GM12878 (cell line): ENCODE measurements at regions not wholly inside any gene's neighbourhood (a gene's known extent, or its start where the extent isn't known, plus 50 kb on each side); places are given as distances from the start of the nearest gene placed in this dataset.
"Not testable (repeated sequence)": the region's sequence is repeated elsewhere in the genome, so short reads cannot be mapped to it uniquely, and the experiment has no call there.

Experiments used
- ATAC-seq: fragments of 200-7000 bp; cut with Tn5 transposase; 3 replicates; pipeline ENCODE4 v1.9.1; 2020; ENCODE audit warnings: mild to moderate bottlenecking, moderate library complexity
- BruUV-seq: library from RNA; stranded (reverse); fragments of 400-500 nt; replicated peaks from 2 replicates; lab custom pipeline; 2021; lab: Mats Ljungman, UMichigan
- CTCF ChIA-PET: fragments of 300-600 bp; sonication (Branson Sonifier 250); formaldehyde crosslinking; extraction: SDS; loops from one replicate; lab custom pipeline; 2021; ENCODE audit warnings: inconsistent platforms; lab: Yijun Ruan, JAX
- POLR2A ChIA-PET: fragments of 350-600 bp; formaldehyde crosslinking; extraction: SDS; loops from one replicate; lab custom pipeline; 2021; ENCODE audit warnings: inconsistent platforms; lab: Charles Lee
- RAD21 ChIA-PET: fragments of 300-600 bp; sonication (Branson Sonifier 250); formaldehyde crosslinking; loops from one replicate; lab custom pipeline; 2023; ENCODE audit warnings: antibody characterized with exemption; ENCODE audit not compliant: unreplicated experiment; lab: Charles Lee
- SMC1A ChIA-PET: fragments of 300-600 bp; sonication (Branson Sonifier 250); formaldehyde crosslinking; loops from one replicate; lab custom pipeline; 2023; ENCODE audit not compliant: unreplicated experiment, uncharacterized antibody; lab: Charles Lee
- DNase-seq: peaks from one replicate; pipeline ENCODE4 v3.0.0-alpha.2; 2011; ENCODE audit warnings: low read depth, low spot score
- FAIRE-seq: peaks from 3 replicates; lab custom pipeline; 2011; peaks lifted over from hg19 to GRCh38; lab: Jason Lieb, UNC
- H2AFZ ChIP-seq: 2 replicates; pipeline ENCODE4 v1.6.0; 2011; ENCODE audit warnings: low read depth, low read length, control low read depth; ENCODE audit not compliant: control insufficient read depth
- H3K27ac ChIP-seq: 2 replicates; pipeline ENCODE4 v1.5.1; 2011; ENCODE audit warnings: control low read depth; ENCODE audit not compliant: control insufficient read depth, insufficient read depth
- H3K27me3 ChIP-seq, 2 experiments: replicated peaks in 1 of 2; 2 replicates each; pipeline versions ENCODE4 v1.6.0 to v1.6.1; 2011; ENCODE audit warnings: low read length in 1 of 2; ENCODE audit not compliant: control insufficient read depth in 2 of 2, insufficient read depth in 2 of 2
- H3K36me3 ChIP-seq, 2 experiments: 2 replicates each; pipeline ENCODE4 v1.5.1; 2011; ENCODE audit warnings: low read length in 1 of 2; ENCODE audit not compliant: control insufficient read depth in 2 of 2, insufficient read depth in 2 of 2
- H3K4me1 ChIP-seq: 2 replicates; pipeline ENCODE4 v1.6.1; 2011; ENCODE audit warnings: mild to moderate bottlenecking, low read length, moderate library complexity, mixed read lengths; ENCODE audit not compliant: control insufficient read depth, insufficient read depth
- H3K4me2 ChIP-seq: 2 replicates; pipeline ENCODE4 v1.6.0; 2011; ENCODE audit warnings: control low read depth; ENCODE audit not compliant: control insufficient read depth, insufficient read depth
- H3K4me3 ChIP-seq: fragments of 200-600 bp; sonication (generic); 2 replicates; pipeline ENCODE4 v1.5.1; 2016
- H3K79me2 ChIP-seq: 2 replicates; pipeline ENCODE4 v1.6.0; 2011; ENCODE audit warnings: low read length; ENCODE audit not compliant: control insufficient read depth, insufficient read depth
- H3K9ac ChIP-seq: 2 replicates; pipeline ENCODE4 v1.8.0; 2011; ENCODE audit warnings: low read length, control low read depth, mixed read lengths; ENCODE audit not compliant: control insufficient read depth, insufficient read depth
- H3K9me3 ChIP-seq: replicated peaks from 3 replicates; pipeline ENCODE4 v1.5.1; 2011; ENCODE audit warnings: mild to moderate bottlenecking, low read length; ENCODE audit not compliant: control insufficient read depth, insufficient read depth
- H4K20me1 ChIP-seq: 2 replicates; pipeline ENCODE4 v1.6.0; 2011; ENCODE audit not compliant: control insufficient read depth, insufficient read depth
- ESRRA ChIP-seq: IDR thresholded peaks from 2 replicates; pipeline ENCODE4 v1.6.1; 2012; ENCODE audit warnings: mild to moderate bottlenecking, low read length, improper control_type of control experiment
- JUNB ChIP-seq: IDR thresholded peaks from 2 replicates; pipeline ENCODE4 v1.6.1; 2016; ENCODE audit warnings: antibody characterized with exemption, mild to moderate bottlenecking
- MEF2A ChIP-seq: IDR thresholded peaks from 2 replicates; pipeline ENCODE4 v1.6.1; 2011; ENCODE audit warnings: low read depth, mild to moderate bottlenecking, low read length, moderate library complexity; ENCODE audit not compliant: insufficient read depth
- MLLT1 ChIP-seq: fragments of 450-650 bp; IDR thresholded peaks from 2 replicates; pipeline ENCODE4 v1.6.1; 2016; ENCODE audit warnings: mild to moderate bottlenecking
- NR2F1 ChIP-seq: fragments of 450-650 bp; conservative IDR thresholded peaks from 2 replicates; pipeline ENCODE4 v1.6.1; 2017; ENCODE audit warnings: mild to moderate bottlenecking
- PAX8 ChIP-seq: fragments of 450-650 bp; IDR thresholded peaks from 2 replicates; pipeline ENCODE4 v1.6.1; 2017; ENCODE audit warnings: mild to moderate bottlenecking, moderate library complexity
- WGBS: methylation state at CpG from one replicate; pipeline ENCODE4 v1.1.6; 2016; ENCODE audit warnings: low lambda C conversion rate; ENCODE audit not compliant: insufficient replicate concordance, insufficient coverage; ENCODE audit errors: missing lambda C conversion rate; 5-methylcytosine and 5-hydroxymethylcytosine counted together
- in situ Hi-C: fragments of 300-500 bp; cut with MboI; formaldehyde crosslinking; loops from 9 replicates; pipeline ENCODE4 v1.14.3; 2018; ENCODE audit warnings: mixed read lengths
- intact Hi-C: fragments of 100-400 bp; cut with micrococcal nuclease; formaldehyde crosslinking; loops from one replicate; pipeline ENCODE4 v1.14.2; 2022; ENCODE audit not compliant: unreplicated experiment

GRCh38 chr2:107747199-107747963 is 79.3 kb upstream of the RGPD4 start:
- H2AFZ ChIP-seq, H3K36me3 ChIP-seq, H4K20me1 ChIP-seq, POLR2A ChIA-PET, H3K9me3 ChIP-seq, H3K27me3 ChIP-seq, FAIRE-seq, RAD21 ChIA-PET, ATAC-seq, H3K79me2 ChIP-seq, H3K4me2 ChIP-seq, H3K4me3 ChIP-seq, H3K9ac ChIP-seq, H3K27ac ChIP-seq, CTCF ChIA-PET, H3K4me1 ChIP-seq, BruUV-seq, intact Hi-C loops, SMC1A ChIA-PET, in situ Hi-C loops, DNase-seq: not testable (repeated sequence)
- WGBS: 70% methylated on average over 36 of the region's 51 CpGs

GRCh38 chr2:107747964-107748583 is 78.6 kb upstream of the RGPD4 start:
- intact Hi-C loops: no loop called here
- no peak for DNase-seq
- SMC1A ChIA-PET: no interaction called here
- Histone ChIP-seq H4K20me1 (no peaks in the 10 kb centered on the region), H3K79me2 (no peaks in the 10 kb centered on the region), H3K36me3 (no peaks in the 10 kb centered on the region), H3K4me3 (no peak overlapping the region), H3K4me2 (no peak overlapping the region), H3K4me1 (no peaks in the 10 kb centered on the region), H3K9ac (no peak overlapping the region), H2AFZ (no peak overlapping the region), H3K27ac (no peak overlapping the region), H3K9me3 (no peaks in the 10 kb centered on the region), H3K27me3 (no peaks in the 10 kb centered on the region)
- POLR2A ChIA-PET: no interaction called here
- WGBS: 75% methylated on average over 15 of the region's 15 CpGs
- in situ Hi-C loops: no loop called here
- FAIRE-seq: no peak
- BruUV-seq: no TSS peak
- ATAC-seq: no peak
- CTCF ChIA-PET: no interaction called here
- TF ChIP-seq MEF2A: no peak
- no peak for TF ChIP-seq NR2F1
- no peak for TF ChIP-seq JUNB
- TF ChIP-seq MLLT1: no peak
- TF ChIP-seq ESRRA: no peak
- TF ChIP-seq PAX8: no peak
- RAD21 ChIA-PET: no interaction called here
